ENCODE measurements at regions not wholly inside any gene's neighbourhood (a gene's known extent, or its start where the extent isn't known, plus 50 kb on each side); places are given as distances from the start of the nearest gene placed in this dataset.
"Not testable (repeated sequence)": the region's sequence is repeated elsewhere in the genome, so short reads cannot be mapped to it uniquely, and the experiment has no call there.

DNA sequence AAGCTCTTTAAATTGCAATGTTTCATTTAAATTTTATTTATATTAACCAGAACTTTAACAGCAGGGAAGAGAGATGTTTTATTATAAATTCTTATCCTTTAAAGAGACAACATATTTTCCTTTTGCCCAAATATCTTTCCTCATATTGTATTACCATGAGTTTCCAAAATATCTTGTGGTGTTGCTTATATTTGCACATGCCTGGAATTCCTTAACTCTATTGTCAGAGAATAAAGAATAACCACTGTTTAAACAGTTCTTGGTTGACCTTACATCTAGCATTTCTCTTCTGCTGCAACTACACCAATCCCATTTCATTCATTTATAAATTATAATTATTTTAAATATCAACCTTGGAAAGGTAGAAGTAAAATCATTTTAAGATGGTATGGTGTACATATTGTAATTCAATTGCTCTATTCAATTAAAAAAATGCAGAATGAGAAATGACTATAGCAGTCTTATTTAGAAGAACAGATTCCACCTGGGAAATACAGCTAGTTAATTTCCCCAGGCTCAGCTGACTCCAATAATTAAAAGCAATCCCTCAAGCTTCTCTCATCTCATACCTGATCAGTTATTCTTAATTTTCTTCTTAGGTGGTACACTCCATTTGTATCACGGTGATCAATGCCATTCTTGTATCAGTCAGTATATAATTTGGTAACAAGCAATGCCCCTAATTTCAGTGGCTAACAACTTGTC, 923.3 kb downstream of the KCNA4 start:
- DNase-seq (ENCODE audit: low read depth in 3 of 3, low spot score in 1 of 3): no peak

DNA sequence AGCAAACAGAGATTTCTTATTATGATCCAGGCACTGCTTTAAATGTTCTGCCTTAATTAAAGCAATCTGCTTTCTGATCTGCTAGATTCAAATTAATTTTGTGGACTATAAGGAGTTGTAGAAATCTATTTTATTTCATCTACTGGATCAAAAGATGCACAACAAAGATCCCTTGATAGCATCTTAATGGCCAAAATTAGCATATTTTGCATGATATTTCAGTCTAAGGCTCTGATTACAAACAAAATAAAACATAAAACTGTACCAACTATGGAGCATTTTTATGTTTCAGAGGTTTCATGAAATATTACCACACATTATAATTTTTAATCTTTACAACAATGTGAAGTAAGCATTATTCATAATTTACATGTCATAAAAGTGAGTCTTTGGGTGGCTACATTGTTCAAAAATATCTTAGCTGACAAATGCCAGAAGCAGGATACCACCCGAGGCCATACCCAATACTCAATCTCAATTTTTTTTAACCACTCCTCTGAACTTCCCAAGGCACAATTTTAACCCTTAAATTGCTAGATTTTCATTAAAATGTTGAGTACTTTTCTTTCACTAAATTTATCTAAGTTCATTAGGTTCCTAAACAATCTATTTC, 929.5 kb downstream of the KCNA4 start:
- DNase-seq (ENCODE audit: low read depth in 3 of 3, low spot score in 1 of 3): no peak

DNA sequence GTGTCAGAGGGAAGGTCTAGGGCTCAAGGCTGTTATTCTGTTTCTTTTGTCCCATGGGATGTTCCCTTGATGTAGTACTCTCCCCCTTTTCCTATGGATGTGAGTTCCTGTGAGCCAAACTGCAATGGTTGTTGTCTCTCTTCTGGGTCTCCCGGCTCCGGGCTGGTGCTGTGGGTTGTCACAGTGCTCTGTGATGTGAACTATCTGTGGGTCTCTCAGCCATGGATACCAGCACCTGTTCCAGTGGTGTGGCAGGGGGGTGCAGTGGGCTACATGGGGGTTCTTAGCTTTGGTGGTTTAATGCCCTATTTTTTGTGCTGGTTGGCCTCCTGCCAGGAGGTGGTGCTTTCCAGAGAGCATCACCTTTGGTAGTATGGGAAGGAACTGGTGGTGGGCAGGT, 941.1 kb downstream of the KCNA4 start:
- no peak for DNase-seq (ENCODE audit: low read depth in 3 of 3, low spot score in 1 of 3)

DNA sequence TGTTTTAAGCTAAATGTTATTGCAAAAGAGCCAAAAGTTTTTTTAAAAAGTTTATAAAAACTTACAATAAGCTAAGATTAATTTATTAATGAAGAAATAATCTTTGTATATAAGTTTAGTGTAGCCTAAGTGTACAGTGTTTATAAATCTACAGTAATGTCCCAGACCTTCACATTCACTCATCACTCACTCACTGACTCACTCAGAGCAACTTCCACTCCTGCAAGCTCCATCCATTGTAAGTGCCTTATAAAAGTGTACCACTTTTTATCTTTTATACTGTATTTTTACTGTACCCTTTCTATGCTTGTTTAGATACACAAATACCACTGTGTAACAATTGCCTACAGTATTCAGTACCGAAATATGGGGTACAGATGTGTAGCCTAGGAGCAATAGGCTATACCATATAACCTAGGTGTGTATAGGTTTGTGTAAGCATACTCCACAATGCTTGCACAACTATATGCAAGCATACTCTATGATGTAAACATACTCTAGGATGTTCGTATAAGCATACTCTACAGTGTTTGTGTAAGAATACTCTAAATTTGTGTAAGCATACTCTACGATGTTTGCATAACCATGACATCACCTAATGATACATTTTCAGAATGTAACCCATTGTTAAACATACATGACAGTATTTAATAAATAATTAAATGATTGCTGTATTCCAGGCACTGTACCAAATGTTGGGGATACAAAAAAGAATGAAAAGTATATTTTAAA, 953.0 kb downstream of the KCNA4 start:
- no peak for DNase-seq (ENCODE audit: low read depth in 3 of 3, low spot score in 1 of 3)

DNA sequence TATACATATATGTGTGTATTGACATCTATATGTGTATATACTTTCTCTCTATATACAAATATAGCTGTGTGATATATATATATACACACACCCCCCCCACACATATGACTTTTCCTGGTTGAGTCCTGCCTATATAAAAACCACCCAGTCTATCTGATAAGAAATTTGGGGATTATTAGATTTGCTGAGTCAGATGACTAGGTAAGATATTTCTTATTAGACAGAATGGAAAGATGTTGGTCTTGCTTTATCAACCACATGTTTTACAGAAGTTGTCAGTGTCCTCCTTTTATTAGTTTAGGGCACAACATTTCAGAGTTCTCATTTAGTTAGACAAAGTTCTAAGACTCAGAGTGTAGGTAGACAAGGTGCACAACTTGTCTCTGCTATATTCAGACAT, 953.3 kb downstream of the METTL15 start:
- DNase-seq (ENCODE audit: low read depth in 3 of 3, low spot score in 1 of 3): no peak

DNA sequence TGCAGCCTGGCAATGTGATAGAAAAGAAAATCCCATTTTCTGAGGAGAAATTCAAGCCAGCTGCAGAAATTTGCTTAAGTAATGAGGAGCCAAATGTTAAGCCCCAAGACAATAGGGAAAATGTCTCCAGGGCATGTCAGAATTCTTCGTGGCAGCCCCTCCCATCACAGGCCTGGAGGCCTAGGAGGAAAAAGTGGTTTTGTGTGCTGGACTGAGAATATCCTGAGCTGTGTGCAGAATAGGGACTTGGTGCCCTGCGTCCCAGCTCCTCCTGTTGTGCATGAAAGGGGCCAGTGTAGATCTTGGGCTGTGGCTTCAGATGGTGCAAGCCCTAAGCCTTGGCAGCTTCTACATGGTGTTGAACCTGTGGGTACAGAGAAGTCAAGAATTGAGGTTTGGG, 948.3 kb downstream of the METTL15 start:
- not testable (repeated sequence) for DNase-seq (ENCODE audit: low read depth in 3 of 3, low spot score in 1 of 3)

DNA sequence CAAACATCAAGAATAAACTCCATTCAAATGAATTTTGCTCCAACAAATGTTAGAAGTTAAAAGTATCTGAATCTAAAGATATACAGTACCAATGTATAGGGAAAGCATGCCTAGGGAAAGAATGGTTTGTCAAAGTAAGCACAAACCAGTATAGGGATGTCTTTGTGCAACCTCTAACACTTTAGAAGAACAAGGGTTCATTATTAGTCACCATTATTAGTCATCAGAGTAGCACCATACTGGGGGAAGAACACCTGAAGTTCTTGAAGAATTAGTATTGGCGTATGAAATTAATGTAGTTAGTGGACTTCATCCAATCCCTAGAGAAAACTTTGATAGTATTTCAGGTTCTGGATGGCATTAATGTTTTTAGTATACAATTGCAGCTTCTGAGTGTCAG, 943.7 kb downstream of the METTL15 start:
- no peak for DNase-seq (ENCODE audit: low read depth in 3 of 3, low spot score in 1 of 3)

DNA sequence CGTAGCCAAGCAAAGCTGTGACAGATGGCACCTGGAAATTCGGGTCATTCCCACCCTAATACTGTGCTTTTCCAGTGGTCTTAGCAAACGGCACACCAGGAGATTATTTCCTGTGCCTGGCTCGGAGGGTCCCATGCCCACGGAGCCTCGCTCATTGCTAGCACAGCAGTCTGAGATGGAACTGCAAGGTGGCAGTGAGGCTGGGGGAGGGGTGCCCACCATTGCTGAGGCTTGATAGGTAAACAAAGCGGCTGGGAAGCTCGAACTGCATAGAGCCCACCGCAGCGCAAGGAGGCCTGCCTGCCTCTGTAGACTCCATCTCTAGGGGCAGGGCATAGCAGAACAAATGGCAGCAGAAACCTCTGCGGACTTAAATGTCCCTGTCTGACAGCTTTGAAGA, 942.8 kb downstream of the METTL15 start:
- DNase-seq (ENCODE audit: low read depth in 3 of 3, low spot score in 1 of 3): not testable (repeated sequence)

DNA sequence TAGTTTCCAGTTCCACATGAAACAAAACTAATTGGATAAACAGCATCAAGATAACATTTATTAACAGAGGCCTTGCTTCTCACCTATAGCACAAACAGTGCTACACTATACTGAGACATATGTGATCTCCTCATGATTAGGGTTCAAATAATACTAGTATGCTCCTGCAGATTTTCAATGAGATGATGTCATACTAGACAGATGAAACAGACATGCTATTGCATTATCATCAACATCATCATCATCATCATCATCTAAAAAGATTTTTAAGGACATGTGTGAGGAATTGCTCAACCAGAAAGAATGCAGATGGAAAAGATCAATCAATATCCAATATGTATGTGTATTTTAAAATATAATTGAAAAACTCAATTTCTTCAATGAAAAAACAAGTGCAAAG, 932.3 kb downstream of the METTL15 start:
- no peak for DNase-seq (ENCODE audit: low read depth in 3 of 3, low spot score in 1 of 3)

DNA sequence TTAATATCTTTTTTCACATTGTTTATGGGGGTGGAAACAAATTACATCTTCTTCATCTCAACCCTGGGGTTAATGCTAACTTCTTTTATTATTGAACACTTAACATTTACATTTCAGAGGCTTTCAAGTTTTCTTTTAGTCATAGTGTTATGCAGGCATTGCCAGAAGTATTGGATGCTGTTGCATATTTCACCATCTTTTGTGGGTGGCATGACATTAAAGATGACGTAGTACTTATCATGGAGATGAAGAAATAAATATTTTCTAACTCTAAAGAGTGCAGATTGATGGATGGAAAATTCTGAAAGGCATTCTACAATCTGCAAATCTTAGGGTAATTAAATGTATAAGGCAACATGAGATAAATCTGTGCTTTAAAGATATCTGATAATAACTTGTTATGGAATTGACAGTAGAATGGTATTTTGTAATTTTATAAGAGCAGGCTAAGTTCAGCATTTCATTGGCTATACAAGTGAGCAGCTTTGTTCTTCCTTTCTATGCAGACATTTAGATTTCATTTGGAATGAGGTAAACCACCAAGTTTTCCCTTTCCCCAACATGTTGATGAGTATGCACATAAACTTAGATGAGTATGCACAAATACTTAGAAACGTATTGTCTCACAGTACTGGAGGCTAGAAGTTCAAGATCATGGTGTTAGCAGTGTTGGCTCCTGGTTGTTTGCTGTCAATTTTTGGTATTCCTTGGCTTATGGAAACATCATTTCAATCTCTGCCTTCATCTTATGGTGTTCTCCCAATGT, 924.4 kb downstream of the METTL15 start:
- DNase-seq (ENCODE audit: low read depth in 3 of 3, low spot score in 1 of 3): no peak

DNA sequence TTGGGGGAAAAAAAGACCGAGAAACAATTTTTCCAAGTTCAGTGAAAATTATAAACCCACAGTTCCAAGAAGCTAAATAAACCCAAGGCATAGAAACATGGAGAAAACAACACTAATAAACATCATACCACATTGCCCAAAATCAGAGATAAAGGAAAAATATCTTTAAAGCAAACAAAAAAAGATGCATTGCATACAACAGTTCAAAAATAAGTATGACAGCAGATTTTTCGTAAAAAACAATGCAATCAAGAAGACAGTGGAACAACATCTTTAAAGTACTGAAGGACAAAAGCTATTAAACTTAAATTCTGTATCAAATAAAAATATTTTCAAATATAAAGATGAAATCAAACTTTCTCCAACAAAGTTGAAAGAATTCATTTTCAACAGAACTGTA, 921.3 kb downstream of the METTL15 start:
- no peak for DNase-seq (ENCODE audit: low read depth in 3 of 3, low spot score in 1 of 3)

DNA sequence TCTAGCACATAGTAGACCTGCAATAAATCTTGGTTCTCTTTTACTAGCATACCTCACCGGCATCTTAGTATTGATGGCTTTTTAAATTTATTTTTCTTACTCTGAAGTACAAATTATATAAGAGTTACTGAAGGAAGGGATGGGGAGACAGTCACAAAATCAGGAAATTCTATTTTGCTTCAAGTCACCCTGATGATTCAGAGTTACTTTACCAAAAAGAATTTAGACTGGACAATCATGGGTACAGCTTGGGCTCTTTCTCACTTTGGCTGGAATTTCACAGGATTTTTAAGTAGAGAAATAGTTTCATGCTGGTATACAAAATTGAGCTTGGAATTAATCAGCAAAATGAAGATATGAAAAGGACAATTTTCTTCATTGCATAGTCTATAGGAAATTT, 919.2 kb downstream of the METTL15 start:
- DNase-seq (ENCODE audit: low read depth in 3 of 3, low spot score in 1 of 3): no peak

DNA sequence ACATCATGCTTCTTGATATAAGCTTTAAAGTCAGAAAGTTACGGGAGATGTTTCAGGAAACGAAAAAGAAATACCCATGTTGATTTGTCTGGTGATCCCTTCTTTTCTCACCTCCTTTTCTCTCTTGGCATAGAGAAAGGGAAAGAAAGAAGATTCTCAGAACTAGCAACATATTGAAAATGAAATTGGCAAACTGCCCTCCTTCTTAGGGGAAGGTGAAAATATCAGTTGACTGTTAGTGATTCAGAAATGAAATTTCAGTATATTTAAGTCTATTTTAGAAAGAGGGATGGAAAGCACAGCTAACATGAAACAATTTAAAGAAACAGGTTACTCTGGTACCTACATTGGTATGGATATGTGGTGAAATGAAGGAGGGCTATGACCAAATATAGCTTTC, 918.1 kb downstream of the METTL15 start:
- no peak for DNase-seq (ENCODE audit: low read depth in 3 of 3, low spot score in 1 of 3)

DNA sequence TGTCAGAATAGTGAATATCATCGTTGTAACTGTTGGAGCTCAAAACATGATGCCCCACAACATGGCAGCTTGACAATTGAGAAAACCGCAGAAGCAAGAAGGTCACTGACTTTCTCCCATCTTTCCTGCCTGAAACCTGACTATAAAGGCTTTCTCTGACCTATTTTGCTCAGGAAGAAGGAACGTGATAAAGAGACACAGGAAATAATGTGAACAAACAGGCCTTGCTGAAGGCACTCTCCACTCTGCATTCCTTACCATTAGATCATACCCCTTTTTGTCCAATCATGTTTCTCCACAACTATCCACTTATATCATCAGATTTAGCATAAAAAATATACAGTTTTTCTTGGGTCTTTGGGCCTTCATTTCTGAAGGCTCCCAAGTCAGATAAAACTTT, 916.8 kb downstream of the METTL15 start:
- no peak for DNase-seq (ENCODE audit: low read depth in 3 of 3, low spot score in 1 of 3)

DNA sequence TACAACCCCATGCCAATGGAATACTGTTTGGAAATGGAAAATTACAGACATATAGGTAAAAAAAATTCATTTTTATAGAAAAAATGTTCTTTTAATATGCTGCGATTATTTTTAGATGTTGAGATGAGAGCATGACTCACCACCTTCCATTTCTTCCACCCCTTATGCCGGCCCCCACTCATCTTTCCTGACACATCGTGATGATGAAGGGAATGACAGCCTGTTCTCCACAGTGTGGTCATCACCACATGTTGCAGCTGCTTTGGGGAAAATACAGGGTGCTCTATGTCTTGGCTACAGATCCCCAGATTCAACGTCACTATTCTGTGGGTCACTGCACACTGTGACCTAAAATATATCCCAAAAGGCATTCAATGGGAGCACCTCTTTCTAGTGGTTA, 916.2 kb downstream of the METTL15 start:
- DNase-seq (ENCODE audit: low read depth in 3 of 3, low spot score in 1 of 3): no peak

DNA sequence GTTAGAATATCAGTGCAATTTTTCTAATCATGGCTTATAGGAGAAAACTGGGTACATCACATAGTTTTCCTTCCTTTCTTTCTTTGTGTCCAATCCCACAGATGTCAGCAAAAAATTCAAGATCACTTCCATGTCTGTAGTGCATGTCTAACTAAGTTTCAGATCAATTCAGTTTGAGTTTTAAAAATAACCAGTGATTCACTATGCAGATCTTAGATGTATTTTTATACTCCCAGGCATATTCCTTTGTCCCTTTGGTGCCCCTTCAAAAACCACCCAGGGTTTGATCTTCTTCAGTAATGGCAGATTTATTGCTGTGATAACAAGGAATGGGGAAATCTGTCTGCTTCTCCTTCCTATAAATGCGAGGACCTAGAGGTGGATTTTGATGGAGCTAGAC, 915.6 kb downstream of the METTL15 start:
- no peak for DNase-seq (ENCODE audit: low read depth in 3 of 3, low spot score in 1 of 3)

DNA sequence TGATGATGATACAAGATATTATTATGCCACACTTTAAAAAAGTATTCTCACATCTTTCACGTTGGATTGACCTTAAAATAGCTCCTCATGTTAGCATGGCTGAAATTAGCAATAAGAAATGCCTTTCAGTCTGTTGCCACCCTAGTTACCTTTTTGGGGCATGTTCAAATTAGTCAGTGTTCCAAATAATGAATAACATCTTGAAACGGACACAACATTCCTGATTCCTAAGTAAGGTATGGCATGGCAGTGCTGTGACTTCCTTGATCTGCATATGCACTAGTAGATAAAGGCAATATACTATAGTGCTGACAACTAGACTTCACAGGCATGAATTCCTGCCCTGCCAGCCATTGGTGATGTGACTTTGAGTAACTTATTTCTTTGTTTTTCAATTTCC, 914.5 kb downstream of the METTL15 start:
- DNase-seq (ENCODE audit: low read depth in 3 of 3, low spot score in 1 of 3): no peak

DNA sequence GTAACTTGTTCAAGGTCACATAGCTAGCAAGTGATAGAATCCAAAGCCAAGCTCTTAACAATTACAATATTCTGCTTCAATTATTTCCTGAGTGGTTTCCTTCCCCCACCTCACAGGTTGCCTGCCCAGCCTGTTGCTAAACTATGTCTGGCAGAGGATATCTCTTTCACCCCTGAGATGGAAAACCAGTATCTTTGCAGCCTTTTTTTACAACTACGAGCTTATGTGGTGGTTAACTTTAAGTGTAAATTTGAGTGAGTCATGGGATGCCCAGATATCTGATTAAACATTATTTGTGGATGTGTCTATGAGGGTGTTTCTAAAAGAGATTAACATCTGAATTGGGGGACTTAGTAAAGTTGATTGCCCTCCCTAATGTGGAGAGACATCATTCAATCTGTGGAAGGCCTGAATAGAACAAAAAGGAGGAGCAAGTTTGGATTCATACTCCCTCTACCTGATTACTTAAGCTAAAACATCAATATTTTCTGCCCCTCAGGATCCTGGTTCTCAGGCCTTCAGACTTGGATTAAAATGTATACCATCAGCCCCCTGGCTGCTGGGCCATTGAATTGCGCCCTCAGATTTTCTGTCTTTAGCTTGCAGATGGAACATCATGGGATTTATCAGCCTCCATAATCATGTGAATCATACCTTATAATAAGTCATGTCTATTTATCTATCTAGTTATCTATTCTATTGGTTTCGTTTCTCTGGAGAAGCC, 911.9 kb downstream of the METTL15 start:
- no peak for DNase-seq (ENCODE audit: low read depth in 3 of 3, low spot score in 1 of 3)

DNA sequence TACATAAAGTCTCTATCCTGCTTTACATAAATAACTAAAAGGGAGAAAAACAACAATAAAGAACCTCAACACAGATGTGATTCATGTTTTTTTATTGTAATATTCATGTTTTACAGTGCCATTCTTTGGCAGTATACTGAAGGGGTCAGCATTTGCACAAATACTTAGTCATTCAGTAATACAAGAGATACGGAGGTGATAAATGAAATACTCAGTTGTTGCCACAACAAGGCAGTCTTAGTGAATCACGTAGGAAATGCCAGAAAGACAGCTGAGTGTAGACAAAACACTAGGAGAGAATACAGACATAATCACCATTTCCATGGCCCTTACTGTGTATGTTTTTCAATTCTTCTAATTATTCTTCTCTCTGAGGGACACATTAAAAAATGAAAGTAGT, 910.4 kb downstream of the METTL15 start:
- DNase-seq (ENCODE audit: low read depth in 3 of 3, low spot score in 1 of 3): no peak

DNA sequence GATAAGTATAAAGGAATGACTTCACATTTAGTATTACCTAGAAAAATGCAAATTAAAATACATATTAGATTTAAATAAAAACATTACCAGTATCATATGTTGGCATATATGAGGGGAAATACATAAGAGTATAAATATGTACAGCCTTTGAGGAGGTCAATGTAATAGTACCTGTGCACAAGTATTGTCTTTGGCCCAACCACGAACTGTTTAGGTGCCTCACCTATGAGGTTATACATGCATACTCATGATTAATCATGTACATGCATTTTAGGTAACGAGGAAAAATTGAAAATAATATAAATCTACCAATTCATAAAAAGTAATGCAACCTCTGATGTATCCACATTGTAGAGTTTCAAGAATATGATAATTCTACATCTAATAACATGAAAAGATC, 909.8 kb downstream of the METTL15 start:
- DNase-seq (ENCODE audit: low read depth in 3 of 3, low spot score in 1 of 3): no peak

DNA sequence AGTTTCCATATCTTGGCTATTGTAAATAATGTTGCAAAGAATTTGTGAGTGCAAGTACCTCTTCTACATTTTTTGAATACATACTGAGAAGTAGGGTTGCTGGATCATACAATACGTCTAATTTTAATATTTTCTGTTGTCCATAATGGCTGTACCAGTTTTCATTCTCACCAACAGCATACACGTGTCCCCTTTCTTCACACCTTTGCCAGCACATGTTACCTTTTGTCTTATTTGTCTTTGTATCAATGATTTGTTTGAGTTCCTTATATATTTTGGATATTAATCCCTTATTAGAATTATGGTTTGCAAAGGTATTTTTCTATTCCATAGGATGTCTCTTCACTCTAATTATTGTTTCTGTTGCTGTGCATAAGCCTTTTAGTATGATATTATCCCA, 904.3 kb downstream of the METTL15 start:
- DNase-seq (ENCODE audit: low read depth in 3 of 3, low spot score in 1 of 3): no peak
